Nephron progenitor cell (in vitro differentiated cells): ENCODE measurements at regions not wholly inside any gene's neighbourhood (a gene's known extent, or its start where the extent isn't known, plus 50 kb on each side); places are given as distances from the start of the nearest gene placed in this dataset.

Experiments used
- DNase-seq: peaks from one replicate; pipeline ENCODE4 v3.0.0; 2021
- H3K27ac Mint-ChIP-seq: 2 replicates; pipeline ENCODE4 v1.8.0; 2021; ENCODE audit warnings: mild to moderate bottlenecking, moderate library complexity, mixed read lengths
- H3K27me3 Mint-ChIP-seq: 2 replicates; pipeline ENCODE4 v1.8.0; 2021; ENCODE audit warnings: mild to moderate bottlenecking, low read depth, mixed read lengths; ENCODE audit not compliant: poor library complexity
- H3K36me3 Mint-ChIP-seq: 2 replicates; pipeline ENCODE4 v1.8.0; 2021; ENCODE audit warnings: low read depth, mixed read lengths
- H3K4me1 Mint-ChIP-seq: 2 replicates; pipeline ENCODE4 v1.8.0; 2021; ENCODE audit warnings: mixed read lengths
- H3K4me3 Mint-ChIP-seq: 2 replicates; pipeline ENCODE4 v1.8.0; 2021; ENCODE audit warnings: mild to moderate bottlenecking, moderate library complexity, mixed read lengths
- H3K9me3 Mint-ChIP-seq: 2 replicates; pipeline ENCODE4 v1.8.0; 2021; ENCODE audit warnings: mild to moderate bottlenecking, moderate library complexity, mixed read lengths
- CTCF ChIP-seq: fragments of 200-600 bp; sonication (generic); IDR thresholded peaks from 2 replicates; pipeline ENCODE4 v1.5.0; 2021; ENCODE audit warnings: antibody characterized with exemption

- Mint-ChIP-seq H3K27ac (no peak overlapping the region), H3K4me3 (no peak overlapping the region), H3K27me3 (no peaks in the 10 kb centered on the region), H3K36me3 (no peaks in the 10 kb centered on the region), H3K9me3 (no peaks in the 10 kb centered on the region), H3K4me1 (peaks cover 23% of the 10 kb centered on the region)
- no peak for TF ChIP-seq CTCF
- no peak for DNase-seq
These were observed 139.5 kb upstream of the OTX2 start for GRCh38 chr14:56949828-56950227.

GRCh38 chr14:56945291-56945690, 135.0 kb upstream of the OTX2 start:
- H3K36me3 Mint-ChIP-seq = no peaks in the 10 kb centered on the region
- TF ChIP-seq CTCF = no peak
- no peak overlapping the region for H3K4me3 Mint-ChIP-seq
- H3K4me1 Mint-ChIP-seq = no peaks in the 10 kb centered on the region
- no peak overlapping the region for H3K27ac Mint-ChIP-seq
- H3K27me3 Mint-ChIP-seq = peaks cover 3% of the 10 kb centered on the region
- peaks cover 11% of the 10 kb centered on the region for H3K9me3 Mint-ChIP-seq
- no peak for DNase-seq

DNA sequence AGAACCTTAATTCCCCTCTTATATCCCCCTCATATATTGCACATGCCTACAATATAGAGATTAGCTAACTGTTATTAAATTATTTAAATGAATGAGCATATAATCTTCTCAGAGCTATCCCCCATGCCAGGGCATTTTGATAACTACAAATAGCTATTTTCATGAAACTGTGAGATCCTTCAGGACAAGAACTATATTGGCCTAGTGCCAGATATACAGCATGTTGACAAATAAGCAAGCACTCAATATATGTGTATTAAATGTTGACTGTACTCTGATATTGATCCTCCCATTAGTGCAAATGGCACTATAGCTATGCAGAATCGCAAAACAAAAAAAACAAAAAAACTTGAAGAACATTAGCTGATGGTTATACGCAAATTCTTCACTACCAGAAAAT, 134.1 kb upstream of the OTX2 start:
- Mint-ChIP-seq H3K4me3 (no peak overlapping the region), H3K36me3 (no peaks in the 10 kb centered on the region), H3K27me3 (peaks cover 3% of the 10 kb centered on the region), H3K27ac (no peak overlapping the region), H3K4me1 (no peaks in the 10 kb centered on the region), H3K9me3 (peaks cover 11% of the 10 kb centered on the region)
- DNase-seq = no peak
- TF ChIP-seq CTCF = no peak

DNA sequence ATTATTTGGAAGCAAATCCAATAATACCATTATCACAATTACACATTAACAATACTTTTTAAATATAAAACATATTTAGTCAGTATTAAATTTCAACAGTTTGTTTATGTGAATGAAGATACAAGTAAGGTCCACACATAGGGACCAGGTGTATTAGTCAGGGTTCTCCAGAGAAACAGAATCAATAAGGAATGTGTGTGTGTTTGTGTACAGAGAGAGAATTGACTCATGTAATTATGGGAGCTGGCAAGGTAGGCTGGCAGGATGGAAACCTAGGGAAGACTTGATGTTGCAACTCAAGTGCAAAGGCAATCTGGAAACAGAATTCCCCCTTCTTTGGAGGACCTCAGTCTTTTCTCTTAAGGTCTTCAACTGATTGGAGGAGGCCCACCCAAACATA, 123.2 kb upstream of the OTX2 start:
- DNase-seq = no peak
- H3K27ac Mint-ChIP-seq = no peak overlapping the region
- TF ChIP-seq CTCF = no peak
- H3K4me1 Mint-ChIP-seq = no peaks in the 10 kb centered on the region
- no peak overlapping the region for H3K4me3 Mint-ChIP-seq
- no peaks in the 10 kb centered on the region for H3K9me3 Mint-ChIP-seq
- H3K36me3 Mint-ChIP-seq = no peaks in the 10 kb centered on the region
- H3K27me3 Mint-ChIP-seq = no peaks in the 10 kb centered on the region

DNA sequence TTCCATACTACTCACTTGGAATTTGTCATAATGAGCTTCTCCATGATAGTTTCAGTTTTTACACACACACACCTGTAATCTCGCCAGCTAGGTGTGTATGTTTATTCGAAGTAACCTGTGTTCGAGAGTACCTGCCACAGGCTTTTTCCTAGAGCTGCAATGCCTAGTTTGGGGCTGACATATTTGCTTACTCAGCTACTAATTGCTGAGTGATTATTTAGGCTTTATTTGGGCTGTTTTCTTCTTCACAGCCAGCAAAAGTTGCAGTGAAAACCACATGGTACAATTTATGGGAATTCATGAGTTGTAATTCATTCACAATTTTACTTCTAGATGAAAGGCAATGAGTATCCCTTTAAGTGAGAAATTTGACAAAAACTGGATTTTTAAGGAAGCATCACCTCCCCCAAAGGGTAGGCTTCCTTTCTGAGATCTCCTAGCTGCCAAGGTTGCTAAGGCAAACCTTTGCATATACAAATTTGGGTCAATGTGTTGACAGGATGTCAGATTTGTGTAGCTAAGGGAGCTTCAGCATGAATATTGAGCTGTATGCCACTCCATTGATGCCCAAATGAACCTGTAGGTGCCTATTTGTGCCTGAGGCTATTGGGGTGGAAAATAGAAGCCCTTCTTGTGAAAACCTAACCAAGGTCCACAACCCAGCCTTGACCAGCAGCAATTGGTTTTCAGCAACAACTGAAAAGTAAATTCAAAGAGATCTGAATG, 108.7 kb upstream of the OTX2 start:
- no peak overlapping the region for H3K27ac Mint-ChIP-seq
- H3K27me3 Mint-ChIP-seq = peaks cover 9% of the 10 kb centered on the region
- no peaks in the 10 kb centered on the region for H3K36me3 Mint-ChIP-seq
- no peaks in the 10 kb centered on the region for H3K4me1 Mint-ChIP-seq
- H3K9me3 Mint-ChIP-seq = peaks cover 9% of the 10 kb centered on the region
- DNase-seq = no peak
- no peak overlapping the region for H3K4me3 Mint-ChIP-seq
- TF ChIP-seq CTCF = no peak

GRCh38 chr14:56905282-56905681, 95.0 kb upstream of the OTX2 start:
- Mint-ChIP-seq H3K36me3 (peaks cover 5% of the 10 kb centered on the region), H3K27me3 (peaks cover 26% of the 10 kb centered on the region), H3K4me3 (no peak overlapping the region), H3K4me1 (peaks cover 9% of the 10 kb centered on the region), H3K9me3 (no peaks in the 10 kb centered on the region), H3K27ac (no peak overlapping the region)
- TF ChIP-seq CTCF = no peak
- no peak for DNase-seq
